Kidney epithelial cell (primary cell): ENCODE measurements at regions not wholly inside any gene's neighbourhood (a gene's known extent, or its start where the extent isn't known, plus 50 kb on each side); places are given as distances from the start of the nearest gene placed in this dataset.
A peak's percentile ranks its signal among the peaks of the same experiment; 100 is the strongest.

Experiments
- DNase-seq: peaks from one replicate; pipeline ENCODE4 v3.0.0-alpha.2; 2010; ENCODE audit warnings: low read depth
- H3K27me3 ChIP-seq: 2 replicates; pipeline ENCODE4 v1.6.0; 2011; ENCODE audit warnings: low read length; ENCODE audit not compliant: control insufficient read depth, insufficient read depth
- H3K36me3 ChIP-seq: 2 replicates; pipeline ENCODE4 v1.5.1; 2011; ENCODE audit warnings: low read length; ENCODE audit not compliant: control insufficient read depth, insufficient read depth
- H3K4me3 ChIP-seq: 2 replicates; pipeline ENCODE4 v1.5.1; 2011; ENCODE audit warnings: low read depth, mild to moderate bottlenecking, control low read depth, low read length
- TF ChIP-seq, protein P1 (sequence below): IDR thresholded peaks from 2 replicates; pipeline ENCODE4 v1.5.1; 2011; ENCODE audit warnings: mild to moderate bottlenecking, moderate library complexity, low read length, control low read depth, inconsistent platforms; ENCODE audit not compliant: insufficient read depth, poor library complexity, severe bottlenecking

DNA sequence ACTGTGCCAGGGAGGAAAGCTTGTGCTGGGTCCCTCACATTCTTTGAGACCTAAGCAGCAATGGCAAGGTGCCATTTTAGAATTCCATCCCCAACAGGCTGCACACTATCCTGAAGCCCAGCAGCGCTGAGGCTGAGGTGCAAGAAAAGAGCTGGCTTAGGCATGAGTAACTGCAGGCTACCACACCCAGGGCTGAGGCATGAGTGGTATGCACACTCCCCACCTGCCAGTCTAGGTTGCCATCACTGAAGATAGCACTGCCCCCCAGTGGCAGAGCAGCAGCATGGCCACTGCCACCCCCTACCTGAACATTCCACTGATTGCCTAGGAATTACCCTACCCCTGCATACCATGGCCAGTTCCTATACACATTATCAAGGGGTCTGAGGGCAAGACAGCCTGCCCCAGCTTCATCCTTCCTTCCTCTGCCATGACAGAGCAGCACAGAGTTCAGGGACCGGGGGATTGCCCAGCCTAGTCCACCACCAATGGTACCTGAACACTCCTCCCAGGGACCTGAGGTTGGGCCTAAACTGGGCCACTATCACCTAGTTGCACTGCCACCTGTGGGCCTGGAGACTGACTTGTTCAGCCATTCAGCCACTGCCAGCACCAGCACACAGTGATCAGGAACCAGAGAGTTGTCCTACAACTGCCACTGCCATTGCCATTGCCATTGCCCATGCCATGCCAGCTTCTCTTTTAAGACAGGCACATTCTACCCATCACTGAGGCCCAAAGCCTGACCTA is 129.8 kb downstream of the SATB1 start:
- H3K36me3 ChIP-seq = no peaks in the 10 kb centered on the region
- no peak overlapping the region for H3K4me3 ChIP-seq
- H3K27me3 ChIP-seq = no peaks in the 10 kb centered on the region
- TF ChIP-seq, protein P1, sequence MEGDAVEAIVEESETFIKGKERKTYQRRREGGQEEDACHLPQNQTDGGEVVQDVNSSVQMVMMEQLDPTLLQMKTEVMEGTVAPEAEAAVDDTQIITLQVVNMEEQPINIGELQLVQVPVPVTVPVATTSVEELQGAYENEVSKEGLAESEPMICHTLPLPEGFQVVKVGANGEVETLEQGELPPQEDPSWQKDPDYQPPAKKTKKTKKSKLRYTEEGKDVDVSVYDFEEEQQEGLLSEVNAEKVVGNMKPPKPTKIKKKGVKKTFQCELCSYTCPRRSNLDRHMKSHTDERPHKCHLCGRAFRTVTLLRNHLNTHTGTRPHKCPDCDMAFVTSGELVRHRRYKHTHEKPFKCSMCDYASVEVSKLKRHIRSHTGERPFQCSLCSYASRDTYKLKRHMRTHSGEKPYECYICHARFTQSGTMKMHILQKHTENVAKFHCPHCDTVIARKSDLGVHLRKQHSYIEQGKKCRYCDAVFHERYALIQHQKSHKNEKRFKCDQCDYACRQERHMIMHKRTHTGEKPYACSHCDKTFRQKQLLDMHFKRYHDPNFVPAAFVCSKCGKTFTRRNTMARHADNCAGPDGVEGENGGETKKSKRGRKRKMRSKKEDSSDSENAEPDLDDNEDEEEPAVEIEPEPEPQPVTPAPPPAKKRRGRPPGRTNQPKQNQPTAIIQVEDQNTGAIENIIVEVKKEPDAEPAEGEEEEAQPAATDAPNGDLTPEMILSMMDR = peak; percentile 92
- DNase-seq = peak; percentile 87

DNA sequence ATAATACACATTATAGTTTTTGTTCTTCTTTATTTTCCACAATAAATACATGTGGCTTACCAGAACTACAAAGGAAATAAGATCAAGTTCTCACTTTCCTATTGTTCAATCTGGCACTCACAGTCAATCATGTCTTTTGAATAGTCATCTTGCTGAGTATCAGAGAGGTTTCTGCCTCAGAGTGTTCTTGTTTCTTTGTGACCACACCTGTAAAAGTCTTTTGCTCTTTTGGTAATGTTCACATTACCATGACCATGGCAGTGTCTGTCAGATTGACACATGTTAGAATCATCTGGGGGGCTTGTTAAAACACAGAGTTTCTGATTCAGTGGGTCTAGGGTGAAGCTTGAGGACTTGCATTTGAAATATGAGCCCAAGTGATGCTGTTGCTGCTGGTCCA is 135.0 kb downstream of the SATB1 start:
- Histone ChIP-seq H3K4me3 (no peak overlapping the region), H3K36me3 (no peaks in the 10 kb centered on the region), H3K27me3 (no peaks in the 10 kb centered on the region)
- DNase-seq = no peak
- TF ChIP-seq, protein P1 = no peak

DNA sequence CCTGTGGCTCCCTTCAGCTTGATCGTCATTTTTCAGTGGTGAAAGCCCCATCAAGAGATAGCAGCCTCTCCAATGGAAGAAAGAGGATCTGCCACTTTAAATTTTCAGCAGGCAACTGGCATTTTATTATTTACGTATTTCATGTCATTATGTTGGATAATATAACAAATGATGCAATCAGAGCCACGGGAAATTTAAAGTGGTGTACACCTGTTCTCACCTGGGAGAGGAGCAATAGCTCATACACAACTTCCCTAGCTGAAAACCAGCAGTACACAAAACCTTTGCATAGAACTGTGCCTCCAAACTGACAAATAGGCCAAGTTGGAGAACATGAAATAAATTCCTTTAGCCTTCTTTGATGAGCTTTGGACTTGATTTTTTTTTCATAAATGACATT is 136.9 kb downstream of the SATB1 start:
- DNase-seq = no peak
- H3K4me3 ChIP-seq = no peak overlapping the region
- TF ChIP-seq, protein P1 = no peak
- H3K36me3 ChIP-seq = no peaks in the 10 kb centered on the region
- no peaks in the 10 kb centered on the region for H3K27me3 ChIP-seq

DNA sequence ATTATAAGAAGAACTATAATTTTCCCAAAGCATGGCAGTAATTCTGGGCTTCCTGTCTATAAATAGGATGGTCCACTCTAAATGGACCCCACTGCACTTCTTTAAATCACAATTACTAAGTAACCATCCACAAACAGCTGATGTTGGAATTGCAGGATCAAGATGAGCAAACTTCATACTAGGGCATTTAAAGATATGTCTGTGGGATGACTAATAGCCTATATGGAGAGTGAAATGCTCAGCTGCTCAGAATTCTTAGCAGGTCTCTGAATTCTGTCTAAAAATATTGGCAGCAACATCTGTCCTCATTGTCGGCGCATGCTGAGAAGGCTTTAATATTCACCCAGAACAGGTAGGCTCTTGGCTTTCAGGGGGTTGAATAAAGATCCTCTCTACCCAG is 140.4 kb downstream of the SATB1 start:
- Histone ChIP-seq H3K27me3 (no peaks in the 10 kb centered on the region), H3K36me3 (no peaks in the 10 kb centered on the region), H3K4me3 (no peak overlapping the region)
- DNase-seq = no peak
- TF ChIP-seq, protein P1 = no peak

DNA sequence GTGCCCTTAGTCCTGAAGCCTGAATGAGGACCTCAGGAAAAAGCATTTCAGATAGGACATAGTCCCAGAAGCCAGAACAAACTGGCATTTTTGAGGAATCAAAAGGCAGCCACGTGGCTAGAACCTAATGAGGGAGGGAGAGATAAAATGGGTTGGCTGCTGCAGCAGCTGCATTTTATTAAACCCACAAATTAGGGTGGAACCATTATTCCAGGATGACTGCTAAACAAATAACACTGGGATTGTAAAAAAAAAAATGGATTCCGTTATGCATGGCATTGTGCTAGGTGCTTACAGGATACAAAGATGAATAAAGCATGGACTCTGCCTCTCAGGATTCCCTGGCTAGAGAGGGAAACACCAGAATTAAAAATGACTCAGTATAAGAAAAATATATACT is 141.5 kb downstream of the SATB1 start:
- Histone ChIP-seq H3K4me3 (no peak overlapping the region), H3K36me3 (no peaks in the 10 kb centered on the region), H3K27me3 (no peaks in the 10 kb centered on the region)
- TF ChIP-seq, protein P1 = no peak
- DNase-seq = no peak

DNA sequence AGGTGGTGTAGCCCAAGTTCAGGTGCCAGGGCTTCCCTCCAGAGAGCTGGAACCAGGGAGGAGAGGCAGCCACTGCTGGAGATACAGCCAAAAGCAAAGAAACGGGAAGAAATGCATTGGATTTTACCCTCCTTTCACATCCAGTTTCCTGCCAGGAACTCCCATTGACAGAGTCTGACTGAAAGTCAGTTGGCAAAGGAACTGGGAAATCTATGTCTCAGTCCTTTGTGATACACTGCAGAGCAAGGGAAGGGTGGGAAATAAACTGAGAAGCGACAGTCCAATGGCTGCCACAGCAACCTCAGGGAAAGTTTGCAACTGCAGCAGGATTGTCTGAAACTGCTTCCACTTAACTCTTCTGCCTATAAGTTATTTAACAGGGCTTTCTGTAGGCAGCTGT is 142.6 kb downstream of the SATB1 start:
- TF ChIP-seq, protein P1 = no peak
- no peak overlapping the region for H3K4me3 ChIP-seq
- H3K27me3 ChIP-seq = no peaks in the 10 kb centered on the region
- no peaks in the 10 kb centered on the region for H3K36me3 ChIP-seq
- DNase-seq = no peak
